WTC11 (cell line): ENCODE measurements at regions not wholly inside any gene's neighbourhood (a gene's known extent, or its start where the extent isn't known, plus 50 kb on each side); places are given as distances from the start of the nearest gene placed in this dataset.
A peak's percentile ranks its signal among the peaks of the same experiment; 100 is the strongest.
"Not testable (repeated sequence)": the region's sequence is repeated elsewhere in the genome, so short reads cannot be mapped to it uniquely, and the experiment has no call there.

Source experiments
- ATAC-seq: fragments of 200-7000 bp; cut with Tn5 transposase; 2 replicates; pipeline ENCODE4 v1.10.0; 2021; ENCODE audit warnings: mild to moderate bottlenecking, moderate library complexity
- CTCF ChIA-PET: fragments of 300-600 bp; sonication (Branson Sonifier 250); formaldehyde crosslinking; loops from one replicate; lab custom pipeline; 2021; ENCODE audit warnings: antibody characterized with exemption; lab: Charles Lee
- POLR2A ChIA-PET: fragments of 350-600 bp; sonication (Branson Sonifier 250); formaldehyde crosslinking; loops from one replicate; lab custom pipeline; 2021; ENCODE audit warnings: antibody characterized with exemption; lab: Charles Lee
- DNase-seq: peaks from one replicate; pipeline ENCODE4 v3.0.0; 2021; ENCODE audit warnings: low spot score
- H3K27ac Mint-ChIP-seq: 2 replicates; pipeline ENCODE4 v1.8.0; 2021; ENCODE audit warnings: mixed read lengths
- H3K27me3 Mint-ChIP-seq: 2 replicates; pipeline ENCODE4 v1.8.0; 2021; ENCODE audit warnings: low read depth, mild to moderate bottlenecking, moderate library complexity, mixed read lengths
- H3K36me3 Mint-ChIP-seq: 2 replicates; pipeline ENCODE4 v1.8.0; 2021; ENCODE audit warnings: mixed read lengths
- H3K4me1 Mint-ChIP-seq: 2 replicates; pipeline ENCODE4 v1.8.0; 2022; ENCODE audit warnings: mixed read lengths
- H3K4me3 Mint-ChIP-seq: 2 replicates; pipeline ENCODE4 v1.8.0; 2021; ENCODE audit warnings: mild to moderate bottlenecking, moderate library complexity, mixed read lengths
- H3K9me3 Mint-ChIP-seq: 2 replicates; pipeline ENCODE4 v1.8.0; 2021; ENCODE audit warnings: mixed read lengths
- CBFB ChIP-seq: sonication (generic); formaldehyde crosslinking; IDR thresholded peaks from 2 replicates; pipeline ENCODE4 v1.8.1; 2022; ENCODE audit warnings: mild to moderate bottlenecking, low read depth, missing genetic modification reagents
- CREM ChIP-seq: sonication (generic); formaldehyde crosslinking; IDR thresholded peaks from 2 replicates; pipeline ENCODE4 v1.8.1; 2022; ENCODE audit warnings: mild to moderate bottlenecking, missing genetic modification reagents, moderate library complexity
- FOXJ3 ChIP-seq: sonication (generic); formaldehyde crosslinking; IDR thresholded peaks from 2 replicates; pipeline ENCODE4 v1.9.0; 2021; ENCODE audit warnings: missing genetic modification reagents, mild to moderate bottlenecking, borderline replicate concordance
- FOXK1 ChIP-seq: sonication (generic); formaldehyde crosslinking; IDR thresholded peaks from 2 replicates; pipeline ENCODE4 v1.8.0; 2022; ENCODE audit warnings: mild to moderate bottlenecking, moderate library complexity, missing genetic modification reagents
- GABPB1 ChIP-seq: sonication (generic); formaldehyde crosslinking; IDR thresholded peaks from 2 replicates; pipeline ENCODE4 v1.8.1; 2023; ENCODE audit warnings: mild to moderate bottlenecking, missing genetic modification reagents
- GTF2I ChIP-seq: fragments of 250-450 bp; sonication (Bioruptor Pico); conservative IDR thresholded peaks from 2 replicates; pipeline ENCODE4 v1.4.0; 2021; ENCODE audit warnings: mild to moderate bottlenecking
- IRF2 ChIP-seq: sonication (generic); formaldehyde crosslinking; IDR thresholded peaks from 2 replicates; pipeline ENCODE4 v1.8.0; 2022; ENCODE audit warnings: low read depth, missing genetic modification reagents, borderline replicate concordance
- OVOL2 ChIP-seq: fragments of 250-450 bp; sonication (Bioruptor Pico); IDR thresholded peaks from 2 replicates; pipeline ENCODE4 v1.9.0; 2021; ENCODE audit warnings: mild to moderate bottlenecking, borderline replicate concordance
- SMAD4 ChIP-seq: sonication (generic); formaldehyde crosslinking; IDR thresholded peaks from 2 replicates; pipeline ENCODE4 v1.8.0; 2022; ENCODE audit warnings: mild to moderate bottlenecking, missing genetic modification reagents
- SOX15 ChIP-seq: fragments of 250-450 bp; sonication (Bioruptor Pico); IDR thresholded peaks from 2 replicates; pipeline ENCODE4 v1.9.0; 2021; ENCODE audit warnings: mild to moderate bottlenecking
- TCF7 ChIP-seq: sonication (generic); formaldehyde crosslinking; IDR thresholded peaks from 2 replicates; pipeline ENCODE4 v1.8.0; 2022; ENCODE audit warnings: mild to moderate bottlenecking, low read depth, missing genetic modification reagents, moderate library complexity
- ZBTB21 ChIP-seq: sonication (generic); formaldehyde crosslinking; IDR thresholded peaks from 2 replicates; pipeline ENCODE4 v1.8.1; 2023; ENCODE audit warnings: mild to moderate bottlenecking, missing genetic modification reagents, borderline replicate concordance
- ZNF317 ChIP-seq: sonication (generic); formaldehyde crosslinking; IDR thresholded peaks from 2 replicates; pipeline ENCODE4 v1.8.1; 2023; ENCODE audit warnings: low read depth, mild to moderate bottlenecking, moderate library complexity, missing genetic modification reagents, borderline replicate concordance
- ZNF416 ChIP-seq: fragments of 250-450 bp; sonication (Bioruptor Pico); IDR thresholded peaks from 2 replicates; pipeline ENCODE4 v1.9.0; 2021; ENCODE audit warnings: mild to moderate bottlenecking, inconsistent platforms
- TF ChIP-seq, protein P1 (sequence below): fragments of 250-450 bp; sonication (Bioruptor Pico); IDR thresholded peaks from 2 replicates; pipeline ENCODE4 v1.9.0; 2021; ENCODE audit warnings: moderate library complexity, mild to moderate bottlenecking, inconsistent platforms, borderline replicate concordance
- TF ChIP-seq, protein P2 (sequence below): sonication (generic); formaldehyde crosslinking; IDR thresholded peaks from 2 replicates; pipeline ENCODE4 v1.8.1; 2022; ENCODE audit warnings: low read depth, missing genetic modification reagents, borderline replicate concordance
- TF ChIP-seq, protein P3 (sequence below): sonication (generic); formaldehyde crosslinking; conservative IDR thresholded peaks from 2 replicates; pipeline ENCODE4 v1.8.1; 2022; ENCODE audit warnings: mild to moderate bottlenecking, missing genetic modification reagents
- TF ChIP-seq, protein P4 (sequence below): sonication (generic); formaldehyde crosslinking; IDR thresholded peaks from 2 replicates; pipeline ENCODE4 v1.8.0; 2022; ENCODE audit warnings: mild to moderate bottlenecking, missing genetic modification reagents

GRCh38 chr16:85286951-85287814, 174.9 kb upstream of the CIBAR2 start:
- no peaks in the 10 kb centered on the region for H3K36me3 Mint-ChIP-seq
- peaks cover 3% of the 10 kb centered on the region; the same call in 1 of the 2 replicates for H3K4me1 Mint-ChIP-seq
- 0 out of 2 replicates have a peak, but pooled peaks have one; percentile 26 for TF ChIP-seq GTF2I (CRISPR knock-in tag)
- no peak for TF ChIP-seq IRF2 (CRISPR knock-in tag)
- ChIA-PET CTCF (interaction anchor here (0.6 to 2.0 kb wide), 6 partner anchors 10 to 133 kb away, joined by 3 to 7 read pairs (median 4); no protein-coding TSS in a partner anchor), POLR2A (no interaction called here)
- ATAC-seq (no peak), DNase-seq (no peak)
- no peaks in the 10 kb centered on the region for H3K9me3 Mint-ChIP-seq
- no peak overlapping the region for H3K4me3 Mint-ChIP-seq
- no peaks in the 10 kb centered on the region for H3K27me3 Mint-ChIP-seq
- H3K27ac Mint-ChIP-seq: no peak overlapping the region

- CTCF ChIA-PET: interaction anchor here (0.6 to 2.8 kb wide), 4 partner anchors 9 to 173 kb away, joined by 3 to 14 read pairs (median 6); no protein-coding TSS in a partner anchor
- ATAC-seq, DNase-seq, H3K27me3 Mint-ChIP-seq, H3K9me3 Mint-ChIP-seq, POLR2A ChIA-PET, H3K4me3 Mint-ChIP-seq, H3K4me1 Mint-ChIP-seq, H3K27ac Mint-ChIP-seq, H3K36me3 Mint-ChIP-seq: not testable (repeated sequence)
Measured at GRCh38 chr16:85287815-85288109, 175.5 kb upstream of the CIBAR2 start.

DNA sequence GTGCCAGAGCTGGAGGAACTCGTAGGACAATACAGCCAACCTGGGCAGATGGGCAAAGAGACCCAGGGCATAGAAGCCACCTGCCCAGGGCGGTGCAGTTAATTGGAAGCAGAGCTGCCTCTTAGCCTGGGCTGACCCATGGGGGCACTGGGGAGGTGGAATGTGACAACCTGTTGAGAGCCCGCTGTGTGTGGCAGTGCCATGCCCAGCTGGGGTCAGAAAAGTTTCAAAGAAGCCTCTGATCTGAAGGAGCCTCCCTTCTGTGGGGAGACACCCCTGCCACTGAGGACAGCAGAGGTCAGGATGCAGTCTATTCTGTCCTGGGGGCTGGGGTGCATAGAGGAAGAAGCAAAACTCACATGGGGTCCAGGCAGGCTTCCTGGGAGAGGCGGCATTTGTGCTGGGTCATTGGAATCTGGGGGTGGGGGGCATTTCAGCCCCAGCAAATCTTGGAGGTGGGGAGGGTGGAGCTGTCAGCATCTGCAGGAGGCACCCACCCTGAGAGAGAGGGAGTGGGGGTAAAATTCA, 176.1 kb upstream of the CIBAR2 start:
- Mint-ChIP-seq H3K9me3 (no peaks in the 10 kb centered on the region), H3K27me3 (no peaks in the 10 kb centered on the region), H3K4me1 (peaks cover 3% of the 10 kb centered on the region; the same call in 1 of the 2 replicates), H3K4me3 (no peak overlapping the region), H3K36me3 (no peaks in the 10 kb centered on the region), H3K27ac (no peak overlapping the region)
- DNase-seq (no peak), ATAC-seq (no peak)
- POLR2A ChIA-PET: no interaction called here
- TF ChIP-seq SMAD4 (CRISPR knock-in tag) (no peak), SOX15 (CRISPR knock-in tag) (no peak), CREM (no peak), ZBTB21 (no peak), GABPB1 (CRISPR knock-in tag) (no peak), ZNF317 (CRISPR knock-in tag) (no peak), FOXJ3 (no peak), TCF7 (CRISPR knock-in tag) (no peak), CBFB (CRISPR knock-in tag) (no peak), FOXK1 (CRISPR knock-in tag) (no peak), ZNF416 (CRISPR knock-in tag) (no peak), OVOL2 (CRISPR knock-in tag) (no peak)
- TF ChIP-seq, protein P1, sequence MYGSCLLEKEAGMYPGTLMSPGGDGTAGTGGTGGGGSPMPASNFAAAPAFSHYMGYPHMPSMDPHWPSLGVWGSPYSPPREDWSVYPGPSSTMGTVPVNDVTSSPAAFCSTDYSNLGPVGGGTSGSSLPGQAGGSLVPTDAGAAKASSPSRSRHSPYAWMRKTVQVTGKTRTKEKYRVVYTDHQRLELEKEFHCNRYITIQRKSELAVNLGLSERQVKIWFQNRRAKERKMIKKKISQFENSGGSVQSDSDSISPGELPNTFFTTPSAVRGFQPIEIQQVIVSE (CRISPR knock-in tag): no peak
- TF ChIP-seq, protein P2, sequence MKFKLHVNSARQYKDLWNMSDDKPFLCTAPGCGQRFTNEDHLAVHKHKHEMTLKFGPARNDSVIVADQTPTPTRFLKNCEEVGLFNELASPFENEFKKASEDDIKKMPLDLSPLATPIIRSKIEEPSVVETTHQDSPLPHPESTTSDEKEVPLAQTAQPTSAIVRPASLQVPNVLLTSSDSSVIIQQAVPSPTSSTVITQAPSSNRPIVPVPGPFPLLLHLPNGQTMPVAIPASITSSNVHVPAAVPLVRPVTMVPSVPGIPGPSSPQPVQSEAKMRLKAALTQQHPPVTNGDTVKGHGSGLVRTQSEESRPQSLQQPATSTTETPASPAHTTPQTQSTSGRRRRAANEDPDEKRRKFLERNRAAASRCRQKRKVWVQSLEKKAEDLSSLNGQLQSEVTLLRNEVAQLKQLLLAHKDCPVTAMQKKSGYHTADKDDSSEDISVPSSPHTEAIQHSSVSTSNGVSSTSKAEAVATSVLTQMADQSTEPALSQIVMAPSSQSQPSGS (CRISPR knock-in tag): no peak
- TF ChIP-seq, protein P3, sequence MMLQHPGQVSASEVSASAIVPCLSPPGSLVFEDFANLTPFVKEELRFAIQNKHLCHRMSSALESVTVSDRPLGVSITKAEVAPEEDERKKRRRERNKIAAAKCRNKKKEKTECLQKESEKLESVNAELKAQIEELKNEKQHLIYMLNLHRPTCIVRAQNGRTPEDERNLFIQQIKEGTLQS: no peak
- TF ChIP-seq, protein P4, sequence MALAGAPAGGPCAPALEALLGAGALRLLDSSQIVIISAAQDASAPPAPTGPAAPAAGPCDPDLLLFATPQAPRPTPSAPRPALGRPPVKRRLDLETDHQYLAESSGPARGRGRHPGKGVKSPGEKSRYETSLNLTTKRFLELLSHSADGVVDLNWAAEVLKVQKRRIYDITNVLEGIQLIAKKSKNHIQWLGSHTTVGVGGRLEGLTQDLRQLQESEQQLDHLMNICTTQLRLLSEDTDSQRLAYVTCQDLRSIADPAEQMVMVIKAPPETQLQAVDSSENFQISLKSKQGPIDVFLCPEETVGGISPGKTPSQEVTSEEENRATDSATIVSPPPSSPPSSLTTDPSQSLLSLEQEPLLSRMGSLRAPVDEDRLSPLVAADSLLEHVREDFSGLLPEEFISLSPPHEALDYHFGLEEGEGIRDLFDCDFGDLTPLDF (CRISPR knock-in tag): no peak
- CTCF ChIA-PET: interaction anchor here (0.6 to 3.5 kb wide), 5 partner anchors 9 to 173 kb away, joined by 3 to 16 read pairs (median 7); no protein-coding TSS in a partner anchor
